AG04449 (cell line): ENCODE measurements at regions not wholly inside any gene's neighbourhood (a gene's known extent, or its start where the extent isn't known, plus 50 kb on each side); places are given as distances from the start of the nearest gene placed in this dataset.

Source experiments
- CTCF ChIA-PET: fragments of 350-600 bp; formaldehyde crosslinking; extraction: SDS; loops from one replicate; lab custom pipeline; 2021; ENCODE audit warnings: antibody characterized with exemption; lab: Yijun Ruan, JAX
- POLR2A ChIA-PET: fragments of 400-600, 350-600 bp; formaldehyde crosslinking; extraction: SDS; loops from one replicate; lab custom pipeline; 2020; ENCODE audit warnings: antibody characterized with exemption, inconsistent platforms; lab: Yijun Ruan, JAX
- DNase-seq: peaks from one replicate; pipeline ENCODE4 v3.0.0-alpha.2; 2010; ENCODE audit warnings: low read depth, low spot score
- H3K4me3 ChIP-seq: 2 replicates; pipeline ENCODE4 v1.5.1; 2011; ENCODE audit warnings: low read depth, mild to moderate bottlenecking, control low read depth, low read length
- TF ChIP-seq, protein P1 (sequence below): IDR thresholded peaks from one replicate; pipeline ENCODE4 v1.5.1; 2011; ENCODE audit warnings: mild to moderate bottlenecking, moderate library complexity, low read length, control low read depth, inconsistent platforms; ENCODE audit not compliant: insufficient read depth; ENCODE audit errors: missing control alignments

DNA sequence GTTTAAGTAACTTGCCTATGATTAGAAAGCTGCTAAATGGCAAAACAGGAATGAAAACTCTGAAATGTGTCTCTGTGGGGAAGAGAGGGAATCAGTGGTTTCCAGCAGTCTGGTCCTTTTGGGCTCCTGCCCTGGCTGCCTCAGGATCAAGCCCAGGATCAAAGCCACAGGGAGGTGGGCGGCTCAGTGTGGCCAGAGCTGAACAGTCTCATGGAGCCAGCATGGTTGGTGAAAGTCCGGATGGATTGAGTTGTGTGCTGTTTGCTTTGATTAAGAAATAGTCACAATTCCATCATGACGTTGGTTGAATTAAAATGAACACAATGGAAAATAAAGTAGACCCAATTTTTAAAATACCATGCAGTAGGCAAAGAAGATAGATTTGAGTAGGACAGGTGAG lies 344.2 kb downstream of the LPIN1 start:
- H3K4me3 ChIP-seq, result no peak overlapping the region
- DNase-seq, result no peak
- TF ChIP-seq, protein P1, sequence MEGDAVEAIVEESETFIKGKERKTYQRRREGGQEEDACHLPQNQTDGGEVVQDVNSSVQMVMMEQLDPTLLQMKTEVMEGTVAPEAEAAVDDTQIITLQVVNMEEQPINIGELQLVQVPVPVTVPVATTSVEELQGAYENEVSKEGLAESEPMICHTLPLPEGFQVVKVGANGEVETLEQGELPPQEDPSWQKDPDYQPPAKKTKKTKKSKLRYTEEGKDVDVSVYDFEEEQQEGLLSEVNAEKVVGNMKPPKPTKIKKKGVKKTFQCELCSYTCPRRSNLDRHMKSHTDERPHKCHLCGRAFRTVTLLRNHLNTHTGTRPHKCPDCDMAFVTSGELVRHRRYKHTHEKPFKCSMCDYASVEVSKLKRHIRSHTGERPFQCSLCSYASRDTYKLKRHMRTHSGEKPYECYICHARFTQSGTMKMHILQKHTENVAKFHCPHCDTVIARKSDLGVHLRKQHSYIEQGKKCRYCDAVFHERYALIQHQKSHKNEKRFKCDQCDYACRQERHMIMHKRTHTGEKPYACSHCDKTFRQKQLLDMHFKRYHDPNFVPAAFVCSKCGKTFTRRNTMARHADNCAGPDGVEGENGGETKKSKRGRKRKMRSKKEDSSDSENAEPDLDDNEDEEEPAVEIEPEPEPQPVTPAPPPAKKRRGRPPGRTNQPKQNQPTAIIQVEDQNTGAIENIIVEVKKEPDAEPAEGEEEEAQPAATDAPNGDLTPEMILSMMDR, result no peak
- ChIA-PET POLR2A (no interaction called here), CTCF (no interaction called here)

GRCh38 chr2:12091201-12091806 lies 344.9 kb downstream of the LPIN1 start:
- DNase-seq, result no peak
- POLR2A ChIA-PET, result no interaction called here
- CTCF ChIA-PET, result interaction anchor here (1.2 kb wide), 1 partner anchor 625 kb away, joined by 3 read pairs; the partner anchor contains the start of gene TRIB2
- TF ChIP-seq, protein P1, result no peak
- no peak overlapping the region for H3K4me3 ChIP-seq

DNA sequence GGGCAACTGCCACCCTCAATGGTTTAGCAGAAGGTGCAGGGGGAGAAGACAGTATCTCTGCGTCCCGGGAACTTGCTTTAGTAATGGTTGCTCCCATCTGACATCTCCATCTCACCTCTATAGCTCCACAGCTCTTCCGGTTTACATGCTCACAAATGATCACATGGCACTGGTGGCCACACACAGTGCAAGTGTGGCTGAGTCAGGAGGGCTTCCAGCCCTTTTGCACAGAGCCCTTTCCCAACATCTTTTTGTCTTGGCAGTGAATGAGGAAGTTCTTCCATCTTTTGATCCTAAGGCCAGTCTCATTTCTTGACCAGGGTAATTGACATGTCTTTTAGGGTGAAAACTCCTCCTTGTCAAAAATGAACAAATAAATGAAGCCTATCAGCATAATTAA lies 347.7 kb downstream of the LPIN1 start:
- no peak overlapping the region for H3K4me3 ChIP-seq
- ChIA-PET CTCF (interaction anchor here (2.9 kb wide), 1 partner anchor 11 kb away, joined by 10 read pairs; no protein-coding TSS in a partner anchor), POLR2A (no interaction called here)
- TF ChIP-seq, protein P1, result no peak
- DNase-seq, result no peak

GRCh38 chr2:12096051-12096787 lies 349.8 kb downstream of the LPIN1 start:
- no peak for DNase-seq
- TF ChIP-seq, protein P1, result no peak
- ChIA-PET CTCF (interaction anchor here (2.9 kb wide), 1 partner anchor 9 kb away, joined by 10 read pairs; no protein-coding TSS in a partner anchor), POLR2A (no interaction called here)
- no peak overlapping the region for H3K4me3 ChIP-seq

GRCh38 chr2:12096788-12097449 lies 350.5 kb downstream of the LPIN1 start:
- DNase-seq, result no peak
- ChIA-PET CTCF (interaction anchor here (2.9 kb wide), 1 partner anchor 9 kb away, joined by 10 read pairs; no protein-coding TSS in a partner anchor), POLR2A (no interaction called here)
- no peak overlapping the region for H3K4me3 ChIP-seq
- TF ChIP-seq, protein P1, result no peak

DNA sequence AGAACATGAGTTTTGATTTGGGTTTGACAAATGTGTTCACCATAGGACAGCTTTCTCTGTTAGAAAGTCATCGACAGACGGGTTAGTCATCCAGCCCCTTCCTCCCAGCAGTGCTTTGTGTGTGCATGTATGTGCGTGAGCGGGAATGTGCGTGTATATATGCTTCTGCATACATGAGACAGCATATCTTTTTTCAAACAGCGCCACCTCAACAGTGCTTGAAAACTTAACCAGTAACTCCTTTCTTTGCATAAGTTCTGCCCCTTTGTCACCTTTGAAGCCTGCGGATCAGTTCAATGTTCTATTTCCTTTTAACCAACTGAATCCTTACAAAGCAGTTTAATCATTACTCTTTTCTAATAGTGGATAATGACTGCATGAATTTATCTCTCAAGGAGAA lies 351.4 kb downstream of the LPIN1 start:
- CTCF ChIA-PET, result no interaction called here
- POLR2A ChIA-PET, result no interaction called here
- TF ChIP-seq, protein P1, result no peak
- no peak overlapping the region for H3K4me3 ChIP-seq
- DNase-seq, result no peak
